ENCODE measurements at regions not wholly inside any gene's neighbourhood (a gene's known extent, or its start where the extent isn't known, plus 50 kb on each side); places are given as distances from the start of the nearest gene placed in this dataset.

DNA sequence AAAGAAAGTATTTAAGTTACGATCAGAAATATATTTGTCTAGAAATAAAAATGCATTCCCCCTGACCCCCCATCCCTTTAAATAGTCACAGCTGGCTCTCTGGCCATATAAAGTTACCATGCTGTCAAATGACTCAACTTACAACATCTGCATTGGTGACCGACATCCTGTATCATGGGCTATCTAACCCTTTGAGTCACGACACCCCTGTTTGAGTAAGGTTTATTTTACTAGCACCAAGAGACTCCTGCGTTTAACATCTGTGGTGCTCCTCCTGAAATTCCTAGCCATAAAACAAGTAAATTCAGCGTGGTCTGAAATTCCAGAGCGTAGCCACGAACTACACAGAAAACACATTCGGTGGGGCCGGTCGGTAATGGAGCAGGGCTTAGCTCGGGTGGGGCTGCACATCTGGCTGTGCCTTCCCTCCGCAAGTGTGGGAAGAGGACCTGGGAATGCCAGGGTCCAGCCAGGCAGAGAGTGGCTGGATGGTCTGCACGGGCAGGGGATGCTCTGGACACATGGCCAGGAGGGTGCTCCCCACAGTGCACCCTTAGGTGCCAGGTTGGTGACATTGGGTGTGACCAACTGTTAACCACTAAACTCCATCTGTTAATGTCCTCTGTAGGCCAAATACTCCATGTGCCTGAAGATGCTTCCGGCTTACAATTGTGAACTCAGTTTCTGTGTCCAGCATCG, 53.0 kb upstream of the CLDN14 start:
- no peak for DNase-seq
- in situ Hi-C loops (cut with MboI; ENCODE audit: low pct_unique_long_range_greater_than_20kb, low sequenced_read_pairs): no loop called here

DNA sequence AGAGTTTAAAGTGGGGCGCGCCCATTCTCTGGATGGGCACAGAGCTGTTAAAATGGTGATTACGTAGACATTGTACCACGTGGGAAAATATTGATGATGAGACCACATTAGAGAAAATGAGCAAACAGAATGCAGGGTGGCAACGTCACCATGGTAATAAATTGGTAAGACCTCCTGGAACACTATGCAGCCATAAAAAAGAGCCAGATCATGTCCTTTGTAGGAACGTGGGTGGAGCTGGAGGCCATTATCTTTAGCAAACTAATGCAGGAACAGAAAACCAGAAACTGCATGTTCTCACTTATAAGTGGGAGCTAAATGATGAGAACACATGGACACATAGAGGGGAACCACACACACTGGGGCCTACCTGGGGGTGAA, 53.5 kb upstream of the CLDN14 start:
- no peak for DNase-seq
- in situ Hi-C loops (cut with MboI; ENCODE audit: low pct_unique_long_range_greater_than_20kb, low sequenced_read_pairs): no loop called here

DNA sequence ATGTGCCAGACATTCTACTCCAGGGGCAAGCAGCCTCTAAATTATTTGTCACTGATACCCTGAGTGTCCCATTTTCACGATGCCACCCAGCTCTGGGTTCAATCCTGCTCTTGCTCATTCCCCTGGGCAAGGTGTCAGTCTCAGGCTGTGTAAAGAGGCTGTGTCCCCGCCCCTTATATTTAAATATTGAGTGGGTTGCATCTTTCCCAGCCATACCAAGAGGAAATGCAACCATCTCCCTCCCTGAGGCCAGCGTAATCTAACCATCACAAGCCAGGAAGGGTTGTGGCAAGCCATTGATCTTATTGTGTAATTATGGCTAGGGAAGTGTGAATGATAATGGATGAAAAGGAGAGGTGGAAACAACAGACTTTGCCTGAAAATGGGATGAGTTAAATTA, 54.7 kb upstream of the CLDN14 start:
- in situ Hi-C loops (cut with MboI; ENCODE audit: low pct_unique_long_range_greater_than_20kb, low sequenced_read_pairs): no loop called here
- no peak for DNase-seq

DNA sequence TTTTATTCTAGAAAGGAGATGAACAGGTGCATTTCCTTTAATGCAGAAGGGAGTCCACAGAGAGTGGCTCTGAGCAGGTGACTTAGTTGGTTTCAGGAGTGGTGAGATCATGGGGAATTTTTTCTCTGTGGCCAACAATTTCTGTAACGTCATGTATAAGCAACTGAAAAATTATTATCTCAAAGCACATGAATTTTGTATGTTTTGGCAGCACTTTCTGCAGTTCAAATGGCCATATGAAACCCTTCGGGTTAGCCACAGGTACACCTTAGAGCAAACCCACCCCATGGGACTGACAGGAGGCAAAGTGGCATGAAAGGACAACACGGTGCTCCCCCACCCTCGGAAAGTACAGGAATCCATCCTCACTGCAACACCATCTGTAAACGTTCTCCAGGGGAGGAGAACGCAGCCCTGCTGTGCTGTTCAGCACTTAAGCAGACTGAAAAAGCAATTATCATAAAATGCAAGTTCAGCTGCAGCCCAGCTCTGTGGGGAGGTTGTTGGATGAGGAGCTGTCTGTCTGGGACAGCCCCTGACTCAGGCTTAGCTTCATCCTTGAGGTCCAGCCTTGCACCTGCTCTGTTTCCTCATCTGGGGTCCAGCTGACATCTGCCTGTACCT, 55.8 kb upstream of the CLDN14 start:
- no peak for DNase-seq
- in situ Hi-C loops (cut with MboI; ENCODE audit: low pct_unique_long_range_greater_than_20kb, low sequenced_read_pairs): no loop called here

DNA sequence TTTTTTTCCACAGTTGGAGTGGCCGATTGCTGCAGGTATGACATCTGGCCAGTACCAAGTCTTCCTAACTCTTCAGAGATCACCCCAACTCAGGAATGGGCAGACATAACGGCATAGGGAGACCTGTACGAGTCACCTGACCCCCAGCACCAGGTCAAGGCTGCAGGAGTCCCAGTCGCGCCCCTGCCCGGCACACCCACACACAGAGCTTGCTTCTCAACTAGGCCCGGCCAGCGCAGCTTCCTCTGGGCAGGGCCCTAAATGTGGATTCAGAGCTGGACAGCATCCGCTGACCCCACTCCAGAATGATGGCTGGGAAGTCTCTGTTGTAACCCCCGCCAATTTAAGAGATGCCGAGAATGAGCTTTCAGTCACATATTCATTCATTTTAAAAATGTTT, 58.8 kb upstream of the CLDN14 start:
- DNase-seq: no peak
- in situ Hi-C loops (cut with MboI; ENCODE audit: low pct_unique_long_range_greater_than_20kb, low sequenced_read_pairs): no loop called here

DNA sequence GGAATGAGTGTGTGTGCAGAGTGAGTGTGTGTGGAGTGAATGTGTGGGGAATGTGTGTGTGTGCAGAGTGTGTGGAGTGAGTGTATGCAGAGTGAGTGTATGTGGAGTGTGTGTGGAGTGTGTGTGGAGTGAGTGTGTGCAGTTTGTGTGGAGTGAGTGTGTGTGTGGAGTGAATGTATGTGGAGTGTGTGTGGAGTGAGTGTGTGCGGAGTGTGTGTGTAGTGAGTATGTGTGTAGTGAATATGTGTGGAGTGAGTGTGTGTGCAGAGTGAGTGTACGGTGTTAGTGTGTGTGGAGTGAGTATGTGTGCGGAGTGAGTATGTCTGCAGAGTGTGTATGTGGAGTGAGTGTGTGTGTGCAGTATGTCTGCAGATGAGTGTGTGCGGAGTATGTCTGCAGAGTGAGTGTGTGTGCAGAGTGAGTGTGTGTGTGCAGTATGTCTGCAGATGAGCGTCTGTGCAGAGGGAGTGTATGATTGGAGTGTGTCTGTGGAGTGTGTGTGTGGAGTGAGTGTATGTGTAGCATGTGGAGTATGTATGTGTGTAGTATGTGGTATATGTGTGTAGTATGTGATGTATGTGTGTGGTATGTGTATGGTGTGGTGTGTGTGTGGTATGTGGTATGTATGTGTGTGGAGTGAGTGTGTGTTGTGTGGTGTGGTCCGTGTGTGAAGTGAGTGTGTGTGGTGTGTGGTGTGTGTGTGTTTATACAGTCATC, 59.7 kb upstream of the CLDN14 start:
- in situ Hi-C loops (cut with MboI; ENCODE audit: low pct_unique_long_range_greater_than_20kb, low sequenced_read_pairs): no loop called here
- DNase-seq: no peak

DNA sequence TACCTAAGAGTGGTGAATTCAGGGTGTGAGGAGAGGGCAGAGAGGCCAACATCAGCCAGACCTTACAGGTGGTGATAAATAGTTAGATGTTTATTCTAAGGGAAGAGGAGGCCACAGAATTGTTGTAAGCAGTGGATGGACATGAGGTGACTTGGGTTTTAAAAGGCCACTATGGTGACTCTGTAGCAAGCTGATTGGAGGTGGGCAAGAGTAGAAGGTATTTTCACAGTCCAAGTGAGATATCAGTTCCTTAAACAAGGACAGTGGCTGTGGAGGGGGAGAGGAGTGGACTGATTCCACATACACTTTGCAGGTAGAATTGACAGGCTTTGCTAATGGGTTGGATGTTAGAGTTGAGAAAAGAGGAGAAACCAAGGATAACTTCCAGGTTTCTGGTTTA, 60.8 kb upstream of the CLDN14 start:
- in situ Hi-C loops (cut with MboI; ENCODE audit: low pct_unique_long_range_greater_than_20kb, low sequenced_read_pairs): no loop called here
- DNase-seq: no peak

DNA sequence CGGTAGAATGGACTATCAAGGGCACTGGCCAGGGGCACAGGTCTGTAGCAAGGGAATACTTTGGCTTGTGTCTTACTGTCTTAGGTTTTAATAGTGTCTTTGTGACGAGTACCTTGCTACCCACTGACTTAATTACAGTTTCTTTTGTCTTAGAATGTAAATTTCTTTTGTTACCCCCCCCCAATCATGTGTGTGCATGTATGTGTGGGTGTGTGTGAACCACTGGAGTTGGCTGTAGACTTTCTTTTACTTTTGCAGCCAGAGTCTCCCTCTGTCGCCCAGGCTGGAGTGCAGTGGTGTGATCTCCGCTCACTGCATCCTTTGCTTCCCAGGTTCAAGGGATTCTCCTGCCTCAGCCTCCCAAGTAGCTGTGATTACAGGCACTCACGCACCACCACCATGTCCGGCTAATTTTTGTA, 61.8 kb upstream of the CLDN14 start:
- in situ Hi-C loops (cut with MboI; ENCODE audit: low pct_unique_long_range_greater_than_20kb, low sequenced_read_pairs): no loop called here
- DNase-seq: no peak

DNA sequence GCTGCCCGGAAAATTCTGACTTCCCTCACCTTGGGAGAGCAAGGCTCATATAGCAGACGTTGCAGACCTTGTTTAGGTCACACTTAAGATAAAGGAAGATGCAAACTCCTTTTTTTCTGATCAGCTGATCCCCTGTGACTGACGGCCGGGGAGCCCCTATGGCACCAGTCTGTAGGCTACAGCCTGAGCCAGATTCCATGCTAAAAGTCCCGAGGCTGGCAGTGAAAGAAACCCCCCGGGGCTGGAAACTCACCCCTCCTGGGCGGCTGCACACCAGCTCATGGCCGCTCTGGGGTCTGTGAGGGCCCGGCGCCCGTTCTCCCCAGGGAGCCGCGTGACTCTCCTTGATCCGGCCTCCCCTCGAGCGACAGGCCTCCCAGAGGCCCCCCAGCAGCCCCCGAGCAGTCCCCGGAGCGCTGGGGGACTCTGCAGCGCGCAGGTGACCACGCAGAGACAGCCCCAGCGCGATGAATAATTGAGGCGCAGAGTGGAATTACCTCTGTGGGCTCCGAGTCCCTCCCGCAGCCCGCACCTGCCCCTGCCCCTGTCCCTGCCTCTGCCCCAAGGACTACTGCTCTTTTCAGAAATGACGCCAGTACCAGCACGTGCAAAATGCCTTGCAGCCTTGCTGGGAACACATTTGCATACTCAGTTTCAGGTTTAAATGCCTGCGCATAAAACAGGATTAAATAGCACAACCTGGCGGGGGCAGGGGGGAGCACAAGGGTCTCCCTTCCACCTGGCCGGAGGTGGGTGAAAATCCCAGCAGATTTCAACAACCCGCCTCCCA, 62.6 kb upstream of the CLDN14 start:
- no peak for DNase-seq
- in situ Hi-C loops (cut with MboI; ENCODE audit: low pct_unique_long_range_greater_than_20kb, low sequenced_read_pairs): no loop called here

DNA sequence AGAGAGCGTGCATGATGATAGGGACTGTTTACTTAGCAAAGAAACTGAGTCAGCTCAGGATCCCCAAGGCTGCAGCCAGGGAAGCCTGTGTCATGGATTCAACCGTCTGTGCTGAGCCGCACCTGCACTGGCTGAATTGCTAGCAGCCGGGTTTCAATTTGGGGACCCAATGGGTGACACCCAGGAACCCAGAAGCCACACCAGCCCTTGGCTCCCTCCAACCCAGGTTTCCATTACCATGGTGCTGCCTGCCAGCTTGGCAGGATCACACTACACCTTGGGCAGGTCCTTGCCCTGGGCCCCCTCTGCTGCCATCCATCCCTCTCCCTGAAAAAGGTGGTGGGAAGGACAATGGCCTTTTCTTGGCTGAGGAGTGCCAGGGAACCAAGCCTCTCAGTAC, 64.0 kb upstream of the CLDN14 start:
- in situ Hi-C loops (cut with MboI; ENCODE audit: low pct_unique_long_range_greater_than_20kb, low sequenced_read_pairs): no loop called here
- DNase-seq: no peak

DNA sequence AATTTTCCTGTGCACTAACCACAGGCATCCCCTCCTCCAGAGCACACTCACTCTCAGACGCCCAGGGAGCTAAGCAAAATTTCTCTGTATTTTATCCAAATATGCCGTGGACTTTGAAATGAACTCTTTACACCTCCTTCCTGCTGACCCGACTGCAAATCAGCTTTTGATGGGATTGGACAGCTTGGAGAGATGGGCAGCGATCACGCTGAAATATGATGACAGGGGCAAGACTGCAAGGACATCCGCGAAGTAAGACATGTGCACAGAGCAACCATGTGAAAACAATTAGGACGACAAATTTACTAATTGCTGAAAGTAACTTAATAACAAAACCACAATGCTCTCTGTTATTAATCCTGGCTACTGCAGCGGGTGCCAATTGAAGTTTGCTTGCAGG, 64.6 kb upstream of the CLDN14 start:
- in situ Hi-C loops (cut with MboI; ENCODE audit: low pct_unique_long_range_greater_than_20kb, low sequenced_read_pairs): no loop called here
- no peak for DNase-seq

DNA sequence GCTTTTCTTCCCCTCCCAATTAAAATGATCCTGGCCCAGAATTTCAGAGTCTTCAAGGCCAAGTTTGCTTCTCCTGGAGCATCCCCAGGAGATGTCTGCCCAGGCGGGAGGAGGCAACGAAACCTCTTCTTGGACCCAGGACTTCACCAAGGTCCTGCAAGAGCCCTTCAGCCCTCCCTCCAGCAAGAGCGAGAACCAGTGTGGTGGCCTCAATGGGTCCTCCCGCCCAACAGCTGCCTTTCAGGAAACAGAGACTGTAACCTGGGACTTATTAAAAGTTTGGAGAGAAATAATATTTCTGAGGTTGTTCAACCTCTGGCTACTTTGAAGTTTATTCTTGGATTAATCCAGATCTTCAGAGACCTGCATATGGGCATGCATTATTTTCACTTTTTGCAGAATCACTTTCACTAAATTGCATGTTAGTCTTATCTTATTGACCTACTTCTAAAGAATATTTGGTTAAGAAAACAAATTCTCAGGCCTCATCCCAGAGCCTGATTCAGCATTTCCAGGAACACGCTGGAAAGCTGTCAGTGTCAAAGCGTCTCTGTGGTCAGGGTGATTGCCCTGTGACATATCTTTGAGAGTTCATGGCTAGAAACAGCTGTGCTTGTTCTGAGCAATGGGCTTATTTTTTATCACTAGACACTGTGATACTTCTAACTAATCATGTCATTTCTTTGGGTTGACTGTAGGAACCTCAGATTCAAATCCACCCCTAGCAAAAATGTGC, 66.0 kb upstream of the CLDN14 start:
- DNase-seq: no peak
- in situ Hi-C loops (cut with MboI; ENCODE audit: low pct_unique_long_range_greater_than_20kb, low sequenced_read_pairs): no loop called here

DNA sequence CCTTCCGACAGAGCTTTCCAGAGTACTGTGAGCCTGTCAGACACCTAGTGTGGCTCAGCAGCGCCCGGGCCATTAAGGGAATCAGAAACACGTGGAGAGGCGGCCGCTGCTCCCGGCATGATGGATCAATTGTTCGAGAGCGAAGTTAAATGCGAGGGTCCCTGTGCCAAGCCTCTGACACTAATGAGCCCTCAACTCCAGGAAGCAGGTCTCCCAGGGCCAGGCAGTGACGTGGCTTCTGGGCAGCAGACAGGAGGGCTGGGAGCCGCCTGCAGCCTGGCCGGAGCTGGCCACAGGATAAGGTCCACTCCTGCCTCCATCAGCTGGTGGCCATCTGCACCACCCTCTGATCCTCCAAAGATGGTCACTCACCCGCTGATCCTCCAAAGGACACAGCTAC, 67.5 kb upstream of the CLDN14 start:
- no peak for DNase-seq
- in situ Hi-C loops (cut with MboI; ENCODE audit: low pct_unique_long_range_greater_than_20kb, low sequenced_read_pairs): no loop called here

DNA sequence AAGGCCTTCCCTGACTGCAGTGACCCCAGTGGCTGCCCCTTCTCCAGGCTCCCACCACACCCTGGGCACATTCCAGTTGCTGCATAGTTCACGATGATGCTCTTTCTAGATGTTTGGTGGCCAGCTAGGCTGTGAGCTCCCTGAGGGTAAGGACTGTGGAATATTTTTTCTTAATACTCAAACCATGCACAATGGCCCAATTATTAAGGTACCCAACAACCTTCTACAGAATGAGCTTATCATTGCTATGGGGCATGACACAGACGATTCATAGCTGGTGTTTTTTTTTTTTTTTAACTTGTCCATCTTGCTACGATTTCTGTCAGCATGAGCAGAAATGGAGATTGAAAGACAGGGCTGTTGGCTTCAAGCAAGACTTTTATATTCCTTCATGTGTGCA, 68.9 kb upstream of the CLDN14 start:
- in situ Hi-C loops (cut with MboI; ENCODE audit: low pct_unique_long_range_greater_than_20kb, low sequenced_read_pairs): no loop called here
- DNase-seq: no peak

DNA sequence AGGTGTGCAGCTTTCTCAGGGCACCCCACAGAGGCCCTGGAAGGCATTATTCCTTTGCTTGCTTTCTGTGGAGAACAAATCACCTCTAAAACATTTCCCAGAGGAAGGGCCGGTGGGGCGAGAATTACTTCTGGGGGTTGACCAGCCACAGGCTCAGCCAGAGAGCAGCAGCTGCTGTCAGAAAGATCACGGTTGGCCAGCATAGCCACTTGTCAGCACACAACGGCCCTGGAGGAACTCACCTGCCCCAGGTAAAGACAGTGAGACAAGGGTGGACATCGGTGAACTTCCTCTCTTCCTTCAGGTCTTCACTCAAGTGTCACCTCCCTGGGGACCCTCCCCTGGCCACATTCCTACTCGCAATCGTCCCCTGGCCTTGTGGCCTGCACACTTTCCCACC, 69.5 kb upstream of the CLDN14 start:
- no peak for DNase-seq
- in situ Hi-C loops (cut with MboI; ENCODE audit: low pct_unique_long_range_greater_than_20kb, low sequenced_read_pairs): no loop called here

DNA sequence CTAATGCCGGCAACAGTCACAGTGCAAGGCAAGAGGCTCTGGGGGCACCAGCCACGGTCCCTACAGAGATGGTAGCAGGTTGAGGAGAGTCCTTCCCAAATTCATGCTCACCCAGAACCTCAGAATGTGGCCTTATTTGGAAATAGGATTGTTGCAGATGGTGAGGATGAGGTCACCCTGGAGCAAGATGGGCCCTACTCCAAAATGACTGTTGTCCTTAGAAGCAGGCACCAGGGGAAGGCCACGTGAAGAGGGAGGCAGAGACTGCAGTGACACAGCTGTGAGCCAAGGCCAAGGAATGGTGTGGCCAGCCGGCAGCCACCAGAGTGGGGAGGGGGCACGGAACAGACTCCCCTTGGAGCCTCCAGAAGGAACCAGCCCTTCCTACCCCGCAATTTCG, 70.8 kb upstream of the CLDN14 start:
- in situ Hi-C loops (cut with MboI; ENCODE audit: low pct_unique_long_range_greater_than_20kb, low sequenced_read_pairs): no loop called here

DNA sequence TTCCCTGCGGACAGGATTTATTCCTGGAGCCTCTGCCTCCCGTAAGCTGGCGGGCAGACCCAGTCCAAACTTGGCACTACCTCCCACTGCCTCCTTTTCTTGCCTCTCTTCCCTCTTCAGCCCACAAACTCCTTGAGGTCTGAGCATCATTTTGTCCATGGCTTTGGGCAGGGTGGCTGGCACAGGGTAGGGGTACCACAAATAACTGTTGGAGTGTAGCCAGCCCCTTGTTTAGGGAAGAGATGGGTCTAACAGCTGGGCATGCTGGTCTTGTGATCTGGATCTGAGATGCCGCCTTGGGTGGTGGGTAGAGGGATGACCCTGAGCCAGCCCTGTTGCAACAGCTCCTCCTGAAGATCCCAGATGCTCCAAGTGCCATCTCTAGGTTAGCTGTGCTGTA, 71.4 kb upstream of the CLDN14 start:
- DNase-seq: no peak

More for the DNA sequence above, 70.8 kb upstream of the CLDN14 start:
- no peak for DNase-seq

DNA sequence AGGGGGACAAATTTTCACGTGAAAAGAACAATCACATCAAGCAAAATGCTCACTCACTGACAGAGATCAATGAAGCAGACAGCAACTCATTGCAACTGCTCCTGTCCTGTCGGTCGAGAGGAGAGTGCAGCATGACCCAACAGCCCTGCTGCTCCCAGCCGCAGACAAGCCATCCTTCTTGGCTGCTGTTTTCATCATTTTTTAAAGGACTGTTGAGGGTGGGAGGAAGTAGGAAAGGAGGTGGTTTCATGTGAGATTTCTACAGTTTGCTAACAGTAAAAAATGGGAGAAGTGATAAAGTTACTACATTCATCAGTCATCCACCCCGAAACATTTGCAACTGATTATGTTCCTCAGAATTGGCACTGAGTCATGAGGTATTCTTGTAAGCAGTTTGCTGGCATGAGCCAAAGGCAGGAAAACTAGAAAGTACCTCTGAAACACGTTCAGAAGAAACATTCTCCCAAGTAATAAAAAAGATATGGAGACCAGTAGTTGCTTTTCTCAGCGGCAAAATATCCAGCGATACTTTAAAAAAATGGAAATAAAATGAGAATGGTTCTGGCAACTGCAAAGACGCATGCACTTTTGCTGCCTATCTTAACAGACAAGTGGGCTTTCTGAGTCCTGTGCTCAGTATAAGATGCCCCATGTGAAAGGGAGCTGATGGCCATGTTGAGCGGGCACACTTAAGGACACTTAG, 72.0 kb upstream of the CLDN14 start:
- in situ Hi-C loops (cut with MboI; ENCODE audit: low pct_unique_long_range_greater_than_20kb, low sequenced_read_pairs): no loop called here
- DNase-seq: no peak

More for the DNA sequence above, 71.4 kb upstream of the CLDN14 start:
- in situ Hi-C loops (cut with MboI; ENCODE audit: low pct_unique_long_range_greater_than_20kb, low sequenced_read_pairs): no loop called here

DNA sequence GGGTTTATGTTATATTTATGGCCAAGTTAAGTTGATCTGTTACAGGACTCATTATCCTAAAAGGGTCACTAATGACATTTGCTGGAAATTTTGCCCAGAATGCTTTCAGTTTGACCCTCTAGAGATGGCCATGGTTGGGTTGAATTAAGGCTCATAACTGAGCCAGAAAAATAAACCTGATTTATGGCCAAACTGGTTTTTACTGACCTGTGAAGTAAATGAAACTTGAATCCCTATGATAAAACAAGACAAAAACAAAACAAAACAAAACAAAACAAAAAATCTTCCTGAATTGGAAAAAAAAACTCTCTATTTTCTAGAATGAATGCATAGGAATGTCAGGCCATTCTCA, 72.5 kb upstream of the CLDN14 start:
- in situ Hi-C loops (cut with MboI; ENCODE audit: low pct_unique_long_range_greater_than_20kb, low sequenced_read_pairs): no loop called here
- DNase-seq: no peak
